ENCODE measurements at regions not wholly inside any gene's neighbourhood (a gene's known extent, or its start where the extent isn't known, plus 50 kb on each side); places are given as distances from the start of the nearest gene placed in this dataset.
"Not testable (repeated sequence)": the region's sequence is repeated elsewhere in the genome, so short reads cannot be mapped to it uniquely, and the experiment has no call there.

GRCh38 chr6:163705923-163706322, 291.4 kb downstream of the QKI start:
- FAIRE-seq (peak; percentile 91), DNase-seq (ENCODE audit: extremely low spot score, insufficient read length, low read depth) (no peak)

DNA sequence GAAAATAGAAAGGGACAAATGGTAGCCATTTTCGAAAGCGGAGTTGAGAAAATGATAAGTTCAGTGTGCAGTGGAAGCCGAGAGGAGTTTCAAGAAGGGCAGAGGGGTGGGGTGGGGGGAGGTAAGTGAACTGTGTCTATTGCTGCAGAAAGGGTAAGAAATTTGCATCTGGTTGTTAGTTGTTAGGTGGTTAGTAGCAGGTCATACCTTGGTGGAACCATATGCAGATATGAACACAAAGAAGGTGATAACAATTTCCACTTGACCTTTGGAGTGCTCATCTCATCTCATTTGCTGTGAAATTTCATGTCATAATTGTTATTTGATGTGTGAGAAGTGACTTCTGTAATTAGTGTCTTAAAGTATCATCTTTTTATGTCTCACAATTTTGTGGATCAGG, 288.2 kb downstream of the QKI start:
- DNase-seq (ENCODE audit: extremely low spot score, insufficient read length, low read depth) (no peak), FAIRE-seq (no peak)

DNA sequence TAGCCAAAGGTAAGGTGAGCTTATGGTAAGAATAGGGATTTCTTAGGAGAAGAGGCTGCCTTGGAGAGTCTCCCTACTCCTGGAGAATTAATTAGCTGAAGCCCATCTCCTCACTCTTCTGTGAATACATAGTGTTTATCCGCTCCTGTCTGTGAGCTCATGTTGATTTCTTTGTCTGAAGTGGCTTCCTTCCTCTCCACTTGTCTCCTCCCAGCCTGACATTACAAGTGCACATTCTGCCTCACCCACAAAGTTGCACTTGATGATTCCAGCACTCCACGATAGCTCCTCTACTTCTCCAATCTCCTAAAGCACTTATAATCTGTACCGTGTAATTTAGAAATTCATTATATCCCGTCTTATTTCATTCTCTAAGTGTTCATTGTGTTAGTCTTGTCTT, 287.2 kb downstream of the QKI start:
- no peak for FAIRE-seq

DNA sequence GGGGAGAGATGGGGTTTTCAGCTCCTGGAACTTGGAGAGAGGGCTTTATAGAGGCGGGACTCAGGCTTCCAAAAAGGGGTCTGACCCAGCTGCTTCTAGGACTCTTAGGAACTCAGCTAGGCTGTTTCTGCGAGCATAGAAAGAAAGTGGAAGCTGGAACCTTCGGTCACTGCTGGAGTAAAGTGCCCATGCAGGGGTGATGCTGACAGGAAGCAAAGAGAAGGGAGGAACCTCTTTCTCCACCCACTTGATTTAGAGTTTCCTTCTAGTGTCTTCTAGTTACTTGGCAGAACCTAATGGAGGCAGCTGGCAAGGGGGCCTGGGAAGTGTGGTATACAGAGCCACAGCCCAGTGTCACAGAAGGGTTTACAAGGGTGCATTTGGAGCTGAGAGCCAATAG, 283.6 kb downstream of the QKI start:
- DNase-seq (ENCODE audit: extremely low spot score, insufficient read length, low read depth) (no peak), FAIRE-seq (no peak)

More for the DNA sequence above, 287.2 kb downstream of the QKI start:
- no peak for DNase-seq (ENCODE audit: extremely low spot score, insufficient read length, low read depth)

DNA sequence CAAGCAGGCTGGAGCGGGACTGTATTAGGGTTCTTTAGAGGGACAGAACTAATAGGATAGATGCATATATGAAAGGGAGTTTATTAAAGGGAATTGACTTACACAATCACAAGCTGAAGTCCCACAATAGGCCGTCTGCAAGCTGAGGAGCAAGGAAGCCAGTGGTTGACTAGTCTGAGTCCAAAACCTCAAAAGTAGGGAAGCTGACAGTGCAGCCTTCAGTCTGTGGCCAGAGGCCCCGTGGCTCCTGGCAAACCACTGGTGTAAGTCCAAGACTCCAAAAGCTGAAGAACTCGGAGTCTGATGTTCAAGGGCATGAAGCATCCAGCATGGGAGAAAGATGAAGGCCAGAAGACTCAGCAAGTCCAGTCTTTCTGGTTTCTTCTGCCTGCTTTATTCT, 281.8 kb downstream of the QKI start:
- FAIRE-seq; DNase-seq (ENCODE audit: extremely low spot score, insufficient read length, low read depth): not testable (repeated sequence)

DNA sequence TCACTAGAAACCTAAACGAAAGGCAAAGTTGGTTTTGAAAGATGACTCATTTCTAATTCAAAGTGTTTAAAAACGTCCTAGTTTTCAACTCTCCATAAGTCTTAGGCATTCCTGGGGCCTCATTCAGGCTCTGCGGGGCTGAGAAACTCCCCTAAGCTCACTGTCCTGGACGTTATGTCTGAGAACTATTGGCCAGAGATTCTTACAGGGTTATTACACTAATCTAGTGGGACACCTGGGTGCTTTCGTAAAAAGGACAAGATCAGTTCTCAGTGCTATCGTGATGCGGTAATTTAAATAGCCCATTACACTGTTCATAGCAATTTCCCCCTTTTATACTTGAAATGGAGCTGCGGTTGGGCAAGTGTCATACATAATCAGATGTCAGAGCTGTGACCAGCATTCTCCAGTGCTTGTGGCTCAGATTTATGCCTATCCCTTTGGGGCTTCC, 280.9 kb downstream of the QKI start:
- FAIRE-seq: no peak

DNA sequence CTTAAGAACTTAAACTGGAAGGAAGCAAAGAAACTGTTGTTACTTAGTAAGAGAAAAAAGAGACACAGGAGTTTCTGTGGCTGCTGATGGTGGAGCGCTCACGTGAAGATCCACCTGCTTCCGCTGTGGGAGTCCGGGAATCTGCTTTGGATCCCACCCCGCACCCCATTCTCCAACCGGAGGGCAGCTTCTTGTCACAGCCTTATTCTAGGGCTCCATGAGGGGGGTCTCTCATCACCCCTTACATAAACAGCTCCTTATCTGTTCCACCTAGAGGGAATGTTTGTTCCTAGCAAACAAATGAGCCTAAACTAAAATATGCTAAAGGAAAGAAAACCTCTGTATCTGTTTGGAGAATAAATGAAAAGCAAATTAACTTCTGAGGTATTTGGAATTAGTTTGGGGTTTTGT, 280.5 kb downstream of the QKI start:
- no peak for FAIRE-seq
- DNase-seq (ENCODE audit: extremely low spot score, insufficient read length, low read depth): no peak

More for the DNA sequence above, 280.9 kb downstream of the QKI start:
- DNase-seq (ENCODE audit: extremely low spot score, insufficient read length, low read depth): no peak

- no peak for FAIRE-seq
- DNase-seq (ENCODE audit: extremely low spot score, insufficient read length, low read depth): no peak
These were observed 279.6 kb downstream of the QKI start for GRCh38 chr6:163694072-163694471.

GRCh38 chr6:163691049-163691448, 276.5 kb downstream of the QKI start:
- no peak for DNase-seq (ENCODE audit: extremely low spot score, insufficient read length, low read depth)
- no peak for FAIRE-seq

GRCh38 chr6:163688739-163689362, 274.3 kb downstream of the QKI start:
- no peak for DNase-seq (ENCODE audit: extremely low spot score, insufficient read length, low read depth)

DNA sequence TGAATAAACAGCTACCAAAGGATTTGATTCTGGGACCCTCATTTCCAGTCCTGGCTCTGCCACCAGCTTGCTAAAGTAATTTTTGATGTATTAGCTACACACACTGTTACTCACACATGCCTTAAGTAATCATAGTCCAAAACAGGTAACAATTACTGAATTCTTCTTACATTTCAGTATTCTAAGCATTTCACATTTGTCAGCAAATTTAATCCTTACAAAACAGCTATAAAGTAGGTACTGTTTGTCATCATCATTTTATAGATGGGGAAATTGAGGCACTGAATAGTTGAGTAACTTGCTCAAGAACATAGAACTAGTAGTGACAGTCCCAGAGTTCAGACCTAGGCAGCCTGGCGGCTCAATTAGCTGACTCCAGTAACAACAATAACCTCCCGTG, 272.6 kb downstream of the QKI start:
- DNase-seq (ENCODE audit: extremely low spot score, insufficient read length, low read depth): no peak
- FAIRE-seq: no peak

More at GRCh38 chr6:163688739-163689362, 274.3 kb downstream of the QKI start:
- no peak for FAIRE-seq

GRCh38 chr6:163686301-163686700, 271.8 kb downstream of the QKI start:
- FAIRE-seq (no peak), DNase-seq (ENCODE audit: extremely low spot score, insufficient read length, low read depth) (no peak)

DNA sequence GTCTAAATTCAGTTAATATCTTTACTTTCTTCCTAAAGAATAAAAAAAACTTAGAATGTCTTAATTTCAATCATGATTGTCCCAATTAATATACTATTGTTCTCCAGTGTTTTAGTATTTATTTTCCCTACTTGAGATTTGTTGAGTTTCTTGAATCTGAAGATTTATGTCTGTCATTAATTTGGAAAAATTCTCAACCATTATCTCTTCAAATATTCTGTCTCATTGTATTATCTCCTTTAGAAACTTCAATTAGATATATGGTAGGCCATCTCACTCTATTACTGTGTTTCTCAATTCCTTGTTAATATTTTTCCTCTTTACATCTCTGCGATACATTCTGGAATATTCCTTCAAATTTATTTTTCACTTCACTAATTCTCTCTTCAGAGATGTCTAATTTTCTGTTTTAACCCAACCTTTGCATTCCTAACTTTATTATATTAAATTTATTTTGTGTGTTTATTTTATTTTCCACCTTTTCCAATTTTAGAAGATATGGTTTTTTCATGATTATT, 268.6 kb downstream of the QKI start:
- DNase-seq (ENCODE audit: extremely low spot score, insufficient read length, low read depth) (no peak), FAIRE-seq (no peak)

DNA sequence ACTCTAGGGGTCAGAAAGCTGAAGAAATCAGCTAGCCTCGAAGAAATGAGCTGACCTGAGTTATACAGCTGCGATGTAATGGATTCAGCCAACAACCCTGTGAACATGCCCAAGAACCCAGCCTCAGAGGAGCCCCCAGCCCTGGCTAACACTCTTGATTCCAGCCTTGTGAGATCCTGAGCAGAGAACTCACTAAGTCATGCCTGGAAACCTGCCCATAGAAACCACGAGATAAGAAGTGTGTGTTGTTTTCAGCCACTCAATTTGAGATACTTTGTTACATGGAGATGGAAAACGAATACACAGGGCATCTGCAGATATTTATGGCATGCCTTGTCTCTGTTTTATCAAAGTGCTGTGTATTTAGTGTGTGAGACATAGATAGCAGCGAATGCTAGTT, 265.2 kb downstream of the QKI start:
- no peak for DNase-seq (ENCODE audit: extremely low spot score, insufficient read length, low read depth)
- FAIRE-seq: no peak

GRCh38 chr6:163679012-163679660, 264.6 kb downstream of the QKI start:
- FAIRE-seq: no peak

GRCh38 chr6:163675611-163676010, 261.1 kb downstream of the QKI start:
- no peak for FAIRE-seq

More at GRCh38 chr6:163679012-163679660, 264.6 kb downstream of the QKI start:
- no peak for DNase-seq (ENCODE audit: extremely low spot score, insufficient read length, low read depth)

GRCh38 chr6:163672710-163673109, 258.2 kb downstream of the QKI start:
- no peak for FAIRE-seq

More at GRCh38 chr6:163675611-163676010, 261.1 kb downstream of the QKI start:
- no peak for DNase-seq (ENCODE audit: extremely low spot score, insufficient read length, low read depth)

GRCh38 chr6:163671791-163672190, 257.3 kb downstream of the QKI start:
- FAIRE-seq: no peak

More at GRCh38 chr6:163672710-163673109, 258.2 kb downstream of the QKI start:
- no peak for DNase-seq (ENCODE audit: extremely low spot score, insufficient read length, low read depth)

GRCh38 chr6:163671355-163671754, 256.8 kb downstream of the QKI start:
- no peak for FAIRE-seq
- no peak for DNase-seq (ENCODE audit: extremely low spot score, insufficient read length, low read depth)

More at GRCh38 chr6:163671791-163672190, 257.3 kb downstream of the QKI start:
- DNase-seq (ENCODE audit: extremely low spot score, insufficient read length, low read depth): no peak

DNA sequence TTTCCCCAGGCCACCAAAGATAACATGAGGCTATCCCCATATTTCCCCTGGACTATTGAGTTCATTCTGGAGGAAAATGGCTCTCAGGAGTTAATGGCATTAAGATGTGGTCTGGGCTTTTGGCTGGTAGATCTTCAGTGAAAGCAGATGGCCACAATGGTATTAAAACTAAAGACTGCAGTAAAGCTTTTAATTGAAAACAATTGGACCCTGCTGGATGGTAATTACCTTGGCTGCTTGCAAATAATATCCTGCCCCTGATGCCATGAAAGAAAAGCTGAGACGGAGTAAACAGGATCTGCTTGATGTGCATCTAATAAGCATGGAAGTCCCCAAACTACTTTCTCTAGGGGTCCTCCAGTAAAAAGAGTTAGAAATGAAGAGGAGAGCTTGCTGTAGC, 255.8 kb downstream of the QKI start:
- no peak for FAIRE-seq
- no peak for DNase-seq (ENCODE audit: extremely low spot score, insufficient read length, low read depth)

DNA sequence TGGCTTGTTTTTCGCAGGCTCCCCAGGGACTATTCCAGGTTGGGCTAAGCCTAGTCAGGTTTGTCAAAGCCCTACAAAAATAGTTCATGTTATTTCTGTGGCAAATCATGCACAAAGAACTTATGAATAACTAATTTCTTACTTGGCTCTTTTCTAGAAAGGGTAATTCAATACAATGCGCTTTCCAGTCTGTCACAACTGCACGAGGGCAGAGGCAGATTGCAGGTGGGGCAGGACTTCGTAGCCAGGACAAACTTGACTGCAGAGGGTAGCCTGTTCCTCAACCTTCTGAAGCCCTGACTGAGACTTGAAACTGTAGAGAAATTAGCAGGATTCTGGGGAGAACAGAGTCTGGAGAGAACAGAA, 253.5 kb downstream of the QKI start:
- FAIRE-seq (no peak), DNase-seq (ENCODE audit: extremely low spot score, insufficient read length, low read depth) (peak; percentile 17)

Data from GM18507 (cell line).